Lung (tissue), 11 donors: ENCODE measurements at regions not wholly inside any gene's neighbourhood (a gene's known extent, or its start where the extent isn't known, plus 50 kb on each side); places are given as distances from the start of the nearest gene placed in this dataset.
A peak's percentile ranks its signal among the peaks of the same experiment; 100 is the strongest.

ENCODE experiments used
- ATAC-seq: fragments of 200-7000 bp; cut with Tn5 transposase; one replicate; pipeline ENCODE4 v1.9.1; 2020; ENCODE audit warnings: moderate number of reproducible peaks; ENCODE audit not compliant: insufficient read depth, low FRiP score
- DNase-seq, 3 donors: peaks; one replicate each; pipeline ENCODE4 v3.0.0-alpha.2; 2013 to 2017
- H3K27ac ChIP-seq, 2 donors: one replicate each; pipeline ENCODE4 v1.5.1; 2013; ENCODE audit warnings: mild to moderate bottlenecking in 2 of 2, moderate library complexity in 2 of 2, control low read depth in 1 of 2, inconsistent platforms in 1 of 2, low read depth in 1 of 2, low read length in 1 of 2
- H3K27me3 ChIP-seq, 3 donors: one replicate each; pipeline ENCODE4 v1.5.1; 2013; ENCODE audit warnings: low read length in 2 of 3; ENCODE audit not compliant: control insufficient read depth in 3 of 3, insufficient read depth in 3 of 3
- H3K36me3 ChIP-seq, 4 donors: one replicate each; pipeline ENCODE4 v1.5.1; 2013; ENCODE audit warnings: low read length in 4 of 4, mild to moderate bottlenecking in 1 of 4, moderate library complexity in 1 of 4; ENCODE audit not compliant: control insufficient read depth in 4 of 4, insufficient read depth in 4 of 4
- H3K4me1 ChIP-seq, 5 donors: one replicate each; pipeline ENCODE4 v1.5.1; 2013; ENCODE audit warnings: low read length in 5 of 5, mild to moderate bottlenecking in 2 of 5, moderate library complexity in 1 of 5; ENCODE audit not compliant: control insufficient read depth in 5 of 5, insufficient read depth in 5 of 5
- H3K4me3 ChIP-seq: one replicate; pipeline ENCODE4 v1.5.1; 2013; ENCODE audit warnings: mild to moderate bottlenecking, control low read depth, moderate library complexity
- H3K9ac ChIP-seq, 2 donors: one replicate each; pipeline ENCODE4 v1.5.1; 2013; ENCODE audit warnings: low read length in 2 of 2, control low read depth in 1 of 2; ENCODE audit not compliant: insufficient read depth in 1 of 2
- H3K9me3 ChIP-seq, 4 donors: one replicate each; pipeline ENCODE4 v1.5.1; 2013; ENCODE audit warnings: low read length in 3 of 4, mild to moderate bottlenecking in 1 of 4, moderate library complexity in 1 of 4; ENCODE audit not compliant: control insufficient read depth in 4 of 4, insufficient read depth in 3 of 4
- WGBS, 2 donors: extraction: QIAGEN DNeasy Blood & Tissue Kit; methylation state at CpG; one replicate each; pipeline ENCODE4 v1.1.7; 2013; 5-methylcytosine and 5-hydroxymethylcytosine counted together
- TF ChIP-seq, protein P1 (sequence below): IDR thresholded peaks from 2 replicates; pipeline ENCODE4 v1.5.1; 2012; ENCODE audit warnings: mild to moderate bottlenecking; ENCODE audit errors: control extremely low read depth, extremely low read depth
- donor health status: control.
- donor health status: control.
- donor health status: Bipolar disorder and iron deficiency.
- donor health status: healthy.
- donor health status: DM: yes; HTN: yes; CAD: no.

DNA sequence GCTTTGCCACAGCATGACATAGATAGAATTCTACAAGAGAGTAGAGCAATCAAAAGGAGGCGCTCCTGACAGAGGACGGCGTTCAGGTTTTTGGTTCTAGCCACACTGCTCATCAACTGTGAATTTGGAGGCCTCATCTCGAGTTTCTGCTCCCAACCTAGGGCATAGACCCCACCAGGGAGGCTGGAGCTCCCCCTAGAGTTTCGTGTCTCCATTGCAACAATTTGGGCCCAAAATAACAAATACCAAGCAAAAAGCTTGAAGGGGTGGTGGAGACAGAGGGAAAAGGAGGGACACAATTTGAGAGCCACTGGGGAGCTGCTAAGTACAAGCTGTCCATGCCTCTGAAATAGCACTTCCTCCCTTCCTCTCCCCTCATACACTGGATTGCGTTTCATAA lies 297.0 kb downstream of the GPATCH2 start:
- peaks cover 0 to 6% (median 0%) of the 10 kb centered on the region in 4 donors for H3K9me3 ChIP-seq
- no peak overlapping the region for H3K9ac ChIP-seq
- no peaks in the 10 kb centered on the region for H3K36me3 ChIP-seq
- DNase-seq (peak; percentile 17 to 34 (median 21)), ATAC-seq (peak; percentile 49)
- H3K4me1 ChIP-seq: peaks cover 0 to 16% (median 0%) of the 10 kb centered on the region in 5 donors
- 59 to 61% methylated on average over 6 of the region's 6 CpGs for WGBS, 2 donors
- TF ChIP-seq, protein P1, sequence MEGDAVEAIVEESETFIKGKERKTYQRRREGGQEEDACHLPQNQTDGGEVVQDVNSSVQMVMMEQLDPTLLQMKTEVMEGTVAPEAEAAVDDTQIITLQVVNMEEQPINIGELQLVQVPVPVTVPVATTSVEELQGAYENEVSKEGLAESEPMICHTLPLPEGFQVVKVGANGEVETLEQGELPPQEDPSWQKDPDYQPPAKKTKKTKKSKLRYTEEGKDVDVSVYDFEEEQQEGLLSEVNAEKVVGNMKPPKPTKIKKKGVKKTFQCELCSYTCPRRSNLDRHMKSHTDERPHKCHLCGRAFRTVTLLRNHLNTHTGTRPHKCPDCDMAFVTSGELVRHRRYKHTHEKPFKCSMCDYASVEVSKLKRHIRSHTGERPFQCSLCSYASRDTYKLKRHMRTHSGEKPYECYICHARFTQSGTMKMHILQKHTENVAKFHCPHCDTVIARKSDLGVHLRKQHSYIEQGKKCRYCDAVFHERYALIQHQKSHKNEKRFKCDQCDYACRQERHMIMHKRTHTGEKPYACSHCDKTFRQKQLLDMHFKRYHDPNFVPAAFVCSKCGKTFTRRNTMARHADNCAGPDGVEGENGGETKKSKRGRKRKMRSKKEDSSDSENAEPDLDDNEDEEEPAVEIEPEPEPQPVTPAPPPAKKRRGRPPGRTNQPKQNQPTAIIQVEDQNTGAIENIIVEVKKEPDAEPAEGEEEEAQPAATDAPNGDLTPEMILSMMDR: no peak
- no peak overlapping the region for H3K4me3 ChIP-seq
- no peak overlapping the region for H3K27ac ChIP-seq
- H3K27me3 ChIP-seq: no peaks in the 10 kb centered on the region

GRCh38 chr1:217332431-217333065 lies 298.3 kb downstream of the GPATCH2 start:
- Histone ChIP-seq H3K4me1 (peaks cover 0 to 16% (median 0%) of the 10 kb centered on the region in 5 donors), H3K9ac (no peak overlapping the region), H3K4me3 (no peak overlapping the region), H3K27me3 (no peaks in the 10 kb centered on the region), H3K36me3 (no peaks in the 10 kb centered on the region), H3K9me3 (peaks cover 0 to 6% (median 0%) of the 10 kb centered on the region in 4 donors), H3K27ac (no peak overlapping the region)
- ATAC-seq (no peak), DNase-seq (peak; percentile 30 to 71 (median 59))
- WGBS, 2 donors: 85 to 88% methylated on average over 4 of the region's 4 CpGs
- TF ChIP-seq, protein P1: no peak

GRCh38 chr1:217331698-217332097 lies 299.2 kb downstream of the GPATCH2 start:
- Histone ChIP-seq H3K36me3 (no peaks in the 10 kb centered on the region), H3K27me3 (no peaks in the 10 kb centered on the region), H3K4me1 (peaks cover 0 to 16% (median 0%) of the 10 kb centered on the region in 5 donors), H3K4me3 (no peak overlapping the region), H3K9me3 (peaks cover 0 to 6% (median 0%) of the 10 kb centered on the region in 4 donors), H3K9ac (no peak overlapping the region), H3K27ac (no peak overlapping the region)
- ATAC-seq (no peak), DNase-seq (peak; percentile 15 to 38 (median 33))
- TF ChIP-seq, protein P1: no peak
- WGBS, 2 donors: 57 to 76% methylated on average over 4 of the region's 4 CpGs
